ENCODE measurements at regions not wholly inside any gene's neighbourhood (a gene's known extent, or its start where the extent isn't known, plus 50 kb on each side); places are given as distances from the start of the nearest gene placed in this dataset.

DNA sequence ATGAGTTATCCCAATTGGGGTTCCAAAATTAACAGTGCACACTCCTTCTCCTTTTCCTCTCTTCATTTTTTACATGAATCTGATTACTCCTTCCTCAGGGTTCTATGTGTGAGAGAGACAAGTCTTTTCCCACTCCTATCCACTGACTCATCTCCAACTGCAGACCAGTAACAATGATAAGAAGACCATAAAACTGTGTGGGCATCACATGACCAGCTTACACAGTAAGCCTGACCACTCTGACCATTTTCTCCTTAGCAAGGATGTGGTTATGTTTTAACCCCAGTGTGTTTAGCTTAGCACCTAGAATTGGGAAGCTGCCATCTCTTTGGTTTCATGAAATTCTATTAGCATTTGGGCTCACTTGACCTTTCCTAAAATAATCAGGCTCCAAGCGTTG is 145.0 kb upstream of the CALCR start:
- H4K20me1 ChIP-seq (replicated peaks; ENCODE audit: control insufficient read depth, extremely low read depth, insufficient read depth, low read length), result no peaks in the 10 kb centered on the region
- H3K27me3 ChIP-seq (ENCODE audit: control insufficient read depth in 2 of 2, insufficient read depth in 2 of 2, low read length in 2 of 2), result peaks cover 6 to 16% of the 10 kb centered on the region in 2 experiments
- TF ChIP-seq POLR2AphosphoS5 (IDR thresholded peaks at IDR 0.05; ENCODE audit: insufficient read depth, low read depth, low read length), result no peak
- no peak for TF ChIP-seq EZH2 (IDR thresholded peaks at IDR 0.05; ENCODE audit: borderline replicate concordance, low read depth, low read length, severe bottlenecking)
- TF ChIP-seq, protein P1, sequence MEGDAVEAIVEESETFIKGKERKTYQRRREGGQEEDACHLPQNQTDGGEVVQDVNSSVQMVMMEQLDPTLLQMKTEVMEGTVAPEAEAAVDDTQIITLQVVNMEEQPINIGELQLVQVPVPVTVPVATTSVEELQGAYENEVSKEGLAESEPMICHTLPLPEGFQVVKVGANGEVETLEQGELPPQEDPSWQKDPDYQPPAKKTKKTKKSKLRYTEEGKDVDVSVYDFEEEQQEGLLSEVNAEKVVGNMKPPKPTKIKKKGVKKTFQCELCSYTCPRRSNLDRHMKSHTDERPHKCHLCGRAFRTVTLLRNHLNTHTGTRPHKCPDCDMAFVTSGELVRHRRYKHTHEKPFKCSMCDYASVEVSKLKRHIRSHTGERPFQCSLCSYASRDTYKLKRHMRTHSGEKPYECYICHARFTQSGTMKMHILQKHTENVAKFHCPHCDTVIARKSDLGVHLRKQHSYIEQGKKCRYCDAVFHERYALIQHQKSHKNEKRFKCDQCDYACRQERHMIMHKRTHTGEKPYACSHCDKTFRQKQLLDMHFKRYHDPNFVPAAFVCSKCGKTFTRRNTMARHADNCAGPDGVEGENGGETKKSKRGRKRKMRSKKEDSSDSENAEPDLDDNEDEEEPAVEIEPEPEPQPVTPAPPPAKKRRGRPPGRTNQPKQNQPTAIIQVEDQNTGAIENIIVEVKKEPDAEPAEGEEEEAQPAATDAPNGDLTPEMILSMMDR (IDR thresholded peaks at IDR 0.05; ENCODE audit: extremely low read depth in 1 of 2, insufficient read depth in 1 of 2, low read depth in 1 of 2, low read length in 2 of 2), result no peak
- H3K9me3 ChIP-seq (replicated peaks; ENCODE audit: control insufficient read depth, insufficient read depth, low read length), result no peaks in the 10 kb centered on the region
- H3K36me3 ChIP-seq (ENCODE audit: control insufficient read depth in 2 of 2, extremely low read depth in 1 of 2, insufficient read depth in 2 of 2, low read length in 2 of 2), result no peaks in the 10 kb centered on the region
- no peak overlapping the region for H3K4me2 ChIP-seq (ENCODE audit: insufficient read depth, low read length)
- H3K9me1 ChIP-seq (replicated peaks; ENCODE audit: control insufficient read depth, extremely low read depth, insufficient read depth, low read length), result no peaks in the 10 kb centered on the region
- no peak overlapping the region for H3K4me3 ChIP-seq (replicated peaks in 1 of 3; ENCODE audit: insufficient read depth in 1 of 3, low read depth in 1 of 3, low read length in 3 of 3)
- no peak for FAIRE-seq
- POLR2A ChIA-PET, result no interaction called here
- no peak overlapping the region for H2AFZ ChIP-seq (ENCODE audit: low read depth, low read length)
- DNase-seq (ENCODE audit: low read depth, low spot score), result no peak
- no peaks in the 10 kb centered on the region for H3K4me1 ChIP-seq (ENCODE audit: control insufficient read depth, extremely low read depth, insufficient read depth, low read length)
- dilution Hi-C loops (cut with MboI; ENCODE audit: extremely low pct_ligation_motif_present, low sequenced_read_pairs), result no loop called here
- no peak overlapping the region for H3K27ac ChIP-seq (ENCODE audit: insufficient read depth, low read depth, low read length)
- H3K9ac ChIP-seq (replicated peaks; ENCODE audit: extremely low read depth, insufficient read depth, low read length), result no peak overlapping the region
- intact Hi-C loops (cut with micrococcal nuclease), result loop anchor here (5.0 to 10.0 kb wide), 3 partner anchors 183 to 675 kb away; partner anchors contain the start of gene COL1A2
- BruUV-seq (replicated peaks), result no TSS peak
- CTCF ChIA-PET, result no interaction called here
- H3K79me2 ChIP-seq (ENCODE audit: control insufficient read depth, insufficient read depth, low read length), result no peaks in the 10 kb centered on the region

DNA sequence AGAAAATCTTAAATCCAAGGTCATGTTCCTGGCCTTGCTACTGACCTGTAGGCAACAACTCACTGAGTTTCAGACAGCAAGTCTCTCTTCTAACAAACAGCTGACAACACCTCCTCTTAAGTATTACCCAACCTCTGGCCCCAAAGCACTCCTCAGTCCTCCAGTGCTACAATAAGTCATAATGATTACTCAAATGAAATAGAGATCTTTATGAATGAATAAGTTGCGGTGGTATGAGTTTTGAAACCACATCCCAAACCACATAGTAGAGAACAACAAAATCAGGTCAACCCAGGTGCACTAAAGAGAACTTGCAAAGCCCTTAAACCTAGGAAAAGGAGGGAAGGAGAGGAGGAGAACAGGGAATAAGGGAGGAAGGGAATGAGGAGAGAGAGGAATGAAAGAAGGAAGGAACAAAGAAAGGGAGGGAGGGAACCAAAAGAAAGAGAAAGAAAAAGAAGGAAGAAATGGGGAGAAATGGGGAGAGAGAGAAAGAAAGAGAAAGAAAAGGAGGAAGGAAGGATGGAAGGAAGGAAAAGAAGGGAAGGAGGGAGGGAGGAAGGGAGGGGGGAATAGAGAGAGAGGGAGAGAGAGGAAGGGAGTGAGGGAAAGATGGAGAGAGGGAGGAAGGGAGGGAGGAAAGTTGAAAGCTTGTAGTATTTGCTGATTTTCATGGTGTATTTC is 142.8 kb upstream of the CALCR start:
- Histone ChIP-seq H3K79me2 (ENCODE audit: control insufficient read depth, insufficient read depth, low read length) (no peaks in the 10 kb centered on the region), H3K9me3 (replicated peaks; ENCODE audit: control insufficient read depth, insufficient read depth, low read length) (no peaks in the 10 kb centered on the region), H3K4me3 (replicated peaks in 1 of 3; ENCODE audit: insufficient read depth in 1 of 3, low read depth in 1 of 3, low read length in 3 of 3) (no peak overlapping the region), H3K27me3 (ENCODE audit: control insufficient read depth in 2 of 2, insufficient read depth in 2 of 2, low read length in 2 of 2) (peaks cover 12 to 26% of the 10 kb centered on the region in 2 experiments), H3K4me1 (ENCODE audit: control insufficient read depth, extremely low read depth, insufficient read depth, low read length) (no peaks in the 10 kb centered on the region), H3K4me2 (ENCODE audit: insufficient read depth, low read length) (no peak overlapping the region), H3K36me3 (ENCODE audit: control insufficient read depth in 2 of 2, extremely low read depth in 1 of 2, insufficient read depth in 2 of 2, low read length in 2 of 2) (no peaks in the 10 kb centered on the region), H4K20me1 (replicated peaks; ENCODE audit: control insufficient read depth, extremely low read depth, insufficient read depth, low read length) (no peaks in the 10 kb centered on the region), H3K9ac (replicated peaks; ENCODE audit: extremely low read depth, insufficient read depth, low read length) (no peak overlapping the region), H3K9me1 (replicated peaks; ENCODE audit: control insufficient read depth, extremely low read depth, insufficient read depth, low read length) (no peaks in the 10 kb centered on the region), H3K27ac (ENCODE audit: insufficient read depth, low read depth, low read length) (no peak overlapping the region), H2AFZ (ENCODE audit: low read depth, low read length) (no peak overlapping the region)
- ChIA-PET CTCF (interaction anchor here (0.7 to 3.2 kb wide), 9 partner anchors 9 to 572 kb away, joined by 3 to 22 read pairs (median 3); no protein-coding TSS in a partner anchor), POLR2A (no interaction called here)
- TF ChIP-seq POLR2AphosphoS5 (IDR thresholded peaks at IDR 0.05; ENCODE audit: insufficient read depth, low read depth, low read length) (no peak), JUN (IDR thresholded peaks at IDR 0.05; ENCODE audit: borderline replicate concordance, insufficient read depth, insufficient read length, low read depth) (no peak), EZH2 (IDR thresholded peaks at IDR 0.05; ENCODE audit: borderline replicate concordance, low read depth, low read length, severe bottlenecking) (no peak)
- intact Hi-C loops (cut with micrococcal nuclease) (loop anchor here (5.0 to 10.0 kb wide), 3 partner anchors 185 to 677 kb away; partner anchors contain the start of gene COL1A2), dilution Hi-C loops (cut with MboI; ENCODE audit: extremely low pct_ligation_motif_present, low sequenced_read_pairs) (no loop called here)
- no peak for DNase-seq (ENCODE audit: low read depth, low spot score)
- BruUV-seq (replicated peaks), result no TSS peak
- FAIRE-seq, result no peak

All from endothelial cell of umbilical vein (primary cell).